ENCODE measurements at regions not wholly inside any gene's neighbourhood (a gene's known extent, or its start where the extent isn't known, plus 50 kb on each side); places are given as distances from the start of the nearest gene placed in this dataset.

- TF ChIP-seq, protein P1, sequence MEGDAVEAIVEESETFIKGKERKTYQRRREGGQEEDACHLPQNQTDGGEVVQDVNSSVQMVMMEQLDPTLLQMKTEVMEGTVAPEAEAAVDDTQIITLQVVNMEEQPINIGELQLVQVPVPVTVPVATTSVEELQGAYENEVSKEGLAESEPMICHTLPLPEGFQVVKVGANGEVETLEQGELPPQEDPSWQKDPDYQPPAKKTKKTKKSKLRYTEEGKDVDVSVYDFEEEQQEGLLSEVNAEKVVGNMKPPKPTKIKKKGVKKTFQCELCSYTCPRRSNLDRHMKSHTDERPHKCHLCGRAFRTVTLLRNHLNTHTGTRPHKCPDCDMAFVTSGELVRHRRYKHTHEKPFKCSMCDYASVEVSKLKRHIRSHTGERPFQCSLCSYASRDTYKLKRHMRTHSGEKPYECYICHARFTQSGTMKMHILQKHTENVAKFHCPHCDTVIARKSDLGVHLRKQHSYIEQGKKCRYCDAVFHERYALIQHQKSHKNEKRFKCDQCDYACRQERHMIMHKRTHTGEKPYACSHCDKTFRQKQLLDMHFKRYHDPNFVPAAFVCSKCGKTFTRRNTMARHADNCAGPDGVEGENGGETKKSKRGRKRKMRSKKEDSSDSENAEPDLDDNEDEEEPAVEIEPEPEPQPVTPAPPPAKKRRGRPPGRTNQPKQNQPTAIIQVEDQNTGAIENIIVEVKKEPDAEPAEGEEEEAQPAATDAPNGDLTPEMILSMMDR (IDR thresholded peaks at IDR 0.05; ENCODE audit: insufficient read depth, low read length): no peak
- TF ChIP-seq POLR2AphosphoS5 (IDR thresholded peaks at IDR 0.05; ENCODE audit: low read depth): no peak
- no peak for TF ChIP-seq REST (IDR thresholded peaks at IDR 0.05; ENCODE audit: insufficient replicate concordance, low read depth)
- no peak for TF ChIP-seq GABPA (IDR thresholded peaks at IDR 0.05; ENCODE audit: low read depth)
- no peak for TF ChIP-seq SPI1 (IDR thresholded peaks at IDR 0.05; ENCODE audit: borderline replicate concordance, low read depth)
Observed at GRCh38 chr6:134422426-134423231, 104.7 kb upstream of the SGK1 start.

Data from HL-60 (cell line).